ENCODE measurements at regions not wholly inside any gene's neighbourhood (a gene's known extent, or its start where the extent isn't known, plus 50 kb on each side); places are given as distances from the start of the nearest gene placed in this dataset.
"Not testable (repeated sequence)": the region's sequence is repeated elsewhere in the genome, so short reads cannot be mapped to it uniquely, and the experiment has no call there.

DNA sequence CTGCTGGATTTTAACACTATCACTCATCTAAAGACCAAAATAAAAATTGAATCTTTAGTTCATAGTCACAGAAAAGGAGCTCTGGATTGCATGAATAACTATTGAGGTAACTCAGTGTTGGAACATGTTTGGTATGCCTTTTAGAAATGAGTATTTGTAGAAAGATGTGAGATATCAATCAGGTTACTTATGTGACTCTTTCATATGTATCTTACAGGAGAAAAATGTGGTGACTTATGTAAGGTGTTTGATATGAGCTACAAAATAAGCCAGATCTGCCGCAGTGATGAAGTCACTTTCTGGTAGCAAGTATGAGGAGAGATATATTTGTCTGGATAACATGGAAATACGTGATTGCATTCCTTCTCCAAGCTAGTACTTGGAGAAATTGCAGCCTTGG lies 1653.3 kb upstream of the PCDH7 start:
- Histone ChIP-seq H3K4me1 (ENCODE audit: insufficient read depth, low read length) (no peaks in the 10 kb centered on the region; the same call in none of the 2 replicates), H3K27me3 (ENCODE audit: insufficient read depth, low read length) (no peaks in the 10 kb centered on the region), H3K9me3 (ENCODE audit: insufficient read depth, low read depth, low read length) (no peaks in the 10 kb centered on the region), H3K36me3 (ENCODE audit: insufficient read depth, low read depth, low read length) (no peaks in the 10 kb centered on the region), H3K4me3 (ENCODE audit: low read length) (no peak overlapping the region), H3K27ac (ENCODE audit: low read length) (no peak overlapping the region), H3K9ac (ENCODE audit: low read depth, low read length) (no peak overlapping the region)

DNA sequence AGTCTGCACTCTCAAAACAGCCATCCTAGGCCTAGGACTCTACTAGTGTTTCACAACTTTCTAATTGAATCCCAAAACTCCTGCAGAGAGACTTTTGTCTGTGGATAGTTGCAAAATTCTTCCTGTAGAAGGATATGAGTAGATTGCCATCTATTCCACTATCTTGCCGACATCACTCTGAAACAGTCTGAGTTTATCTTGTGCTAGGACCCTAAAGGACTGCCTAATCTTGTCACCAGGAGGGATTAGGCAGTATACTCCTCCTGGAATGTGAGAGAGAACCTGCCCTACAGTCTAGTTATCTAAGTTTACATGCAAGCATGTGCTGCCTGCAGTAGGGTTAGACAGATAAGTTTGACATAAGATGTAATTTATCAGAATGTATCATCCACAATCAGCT lies 1646.6 kb upstream of the PCDH7 start:
- Histone ChIP-seq H3K4me1 (ENCODE audit: insufficient read depth, low read length) (no peaks in the 10 kb centered on the region; the same call in none of the 2 replicates), H3K36me3 (ENCODE audit: insufficient read depth, low read depth, low read length) (no peaks in the 10 kb centered on the region), H3K27ac (ENCODE audit: low read length) (no peak overlapping the region), H3K4me3 (ENCODE audit: low read length) (no peak overlapping the region), H3K9ac (ENCODE audit: low read depth, low read length) (no peak overlapping the region), H3K27me3 (ENCODE audit: insufficient read depth, low read length) (no peaks in the 10 kb centered on the region), H3K9me3 (ENCODE audit: insufficient read depth, low read depth, low read length) (no peaks in the 10 kb centered on the region; the same call in 1 of the 2 replicates)

GRCh38 chr4:29075366-29075765 lies 1644.8 kb upstream of the PCDH7 start:
- H3K9ac ChIP-seq (ENCODE audit: low read depth, low read length) = no peak overlapping the region
- no peaks in the 10 kb centered on the region for H3K27me3 ChIP-seq (ENCODE audit: insufficient read depth, low read length)
- H3K9me3 ChIP-seq (ENCODE audit: insufficient read depth, low read depth, low read length) = no peaks in the 10 kb centered on the region; the same call in 1 of the 2 replicates
- no peaks in the 10 kb centered on the region; the same call in none of the 2 replicates for H3K4me1 ChIP-seq (ENCODE audit: insufficient read depth, low read length)
- H3K4me3 ChIP-seq (ENCODE audit: low read length) = no peak overlapping the region
- H3K27ac ChIP-seq (ENCODE audit: low read length) = no peak overlapping the region
- H3K36me3 ChIP-seq (ENCODE audit: insufficient read depth, low read depth, low read length) = no peaks in the 10 kb centered on the region

DNA sequence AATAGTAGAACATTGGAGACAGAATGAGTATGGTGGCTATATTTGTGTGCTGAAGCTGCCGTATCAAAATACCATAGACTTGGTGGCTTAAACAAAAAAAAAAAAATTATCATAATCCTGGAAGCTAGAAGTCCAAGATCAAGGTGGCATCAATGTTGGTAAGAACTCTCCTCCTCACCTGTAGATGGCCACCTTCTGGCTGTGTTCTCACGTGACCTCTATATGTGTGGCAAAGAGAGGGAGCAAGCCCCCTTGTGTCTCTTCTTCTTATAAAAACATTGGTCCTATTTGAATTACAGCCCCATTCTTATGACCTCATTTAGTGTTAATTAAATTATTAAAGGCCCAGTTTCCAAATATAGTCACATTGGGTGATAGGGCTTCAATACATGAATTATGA lies 1640.9 kb upstream of the PCDH7 start:
- H3K9ac ChIP-seq (ENCODE audit: low read depth, low read length) = no peak overlapping the region
- H3K27me3 ChIP-seq (ENCODE audit: insufficient read depth, low read length) = no peaks in the 10 kb centered on the region
- H3K36me3 ChIP-seq (ENCODE audit: insufficient read depth, low read depth, low read length) = no peaks in the 10 kb centered on the region
- H3K9me3 ChIP-seq (ENCODE audit: insufficient read depth, low read depth, low read length) = no peaks in the 10 kb centered on the region
- no peak overlapping the region for H3K4me3 ChIP-seq (ENCODE audit: low read length)
- H3K4me1 ChIP-seq (ENCODE audit: insufficient read depth, low read length) = no peaks in the 10 kb centered on the region
- no peak overlapping the region for H3K27ac ChIP-seq (ENCODE audit: low read length)

GRCh38 chr4:29081234-29081955 lies 1638.8 kb upstream of the PCDH7 start:
- H3K4me3 ChIP-seq (ENCODE audit: low read length) = no peak overlapping the region
- no peaks in the 10 kb centered on the region for H3K9me3 ChIP-seq (ENCODE audit: insufficient read depth, low read depth, low read length)
- H3K4me1 ChIP-seq (ENCODE audit: insufficient read depth, low read length) = no peaks in the 10 kb centered on the region
- no peak overlapping the region for H3K27ac ChIP-seq (ENCODE audit: low read length)
- H3K27me3 ChIP-seq (ENCODE audit: insufficient read depth, low read length) = no peaks in the 10 kb centered on the region
- H3K36me3 ChIP-seq (ENCODE audit: insufficient read depth, low read depth, low read length) = no peaks in the 10 kb centered on the region
- no peak overlapping the region for H3K9ac ChIP-seq (ENCODE audit: low read depth, low read length)

DNA sequence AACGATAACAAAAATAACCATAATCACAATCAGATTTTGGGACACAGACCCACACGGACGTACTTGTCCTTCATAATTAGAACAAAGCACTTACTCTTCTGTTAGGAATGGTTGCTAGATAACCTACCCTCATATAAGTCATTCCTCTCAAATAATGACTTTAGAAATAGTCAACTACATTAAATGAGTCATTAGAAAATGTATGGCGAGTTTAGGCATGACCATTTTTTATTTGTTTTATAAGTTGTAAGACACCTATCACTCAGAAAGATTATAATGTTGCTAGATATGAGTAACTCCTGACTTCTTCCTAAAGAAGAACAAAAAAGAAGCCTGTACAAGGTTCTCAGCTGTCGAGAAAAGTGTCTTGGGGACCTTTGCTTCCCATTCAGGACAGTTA lies 1637.5 kb upstream of the PCDH7 start:
- Histone ChIP-seq H3K4me1 (ENCODE audit: insufficient read depth, low read length) (no peaks in the 10 kb centered on the region), H3K27ac (ENCODE audit: low read length) (no peak overlapping the region), H3K9me3 (ENCODE audit: insufficient read depth, low read depth, low read length) (no peaks in the 10 kb centered on the region), H3K9ac (ENCODE audit: low read depth, low read length) (no peak overlapping the region), H3K27me3 (ENCODE audit: insufficient read depth, low read length) (no peaks in the 10 kb centered on the region), H3K4me3 (ENCODE audit: low read length) (no peak overlapping the region), H3K36me3 (ENCODE audit: insufficient read depth, low read depth, low read length) (no peaks in the 10 kb centered on the region)

- H3K4me1 ChIP-seq (ENCODE audit: insufficient read depth, low read length) = no peaks in the 10 kb centered on the region
- no peaks in the 10 kb centered on the region for H3K36me3 ChIP-seq (ENCODE audit: insufficient read depth, low read depth, low read length)
- no peak overlapping the region for H3K27ac ChIP-seq (ENCODE audit: low read length)
- no peaks in the 10 kb centered on the region for H3K9me3 ChIP-seq (ENCODE audit: insufficient read depth, low read depth, low read length)
- no peak overlapping the region for H3K9ac ChIP-seq (ENCODE audit: low read depth, low read length)
- H3K27me3 ChIP-seq (ENCODE audit: insufficient read depth, low read length) = no peaks in the 10 kb centered on the region
- no peak overlapping the region for H3K4me3 ChIP-seq (ENCODE audit: low read length)
Measured at GRCh38 chr4:29085748-29086147, 1634.4 kb upstream of the PCDH7 start.

GRCh38 chr4:29104694-29105093 lies 1615.5 kb upstream of the PCDH7 start:
- no peak overlapping the region for H3K4me3 ChIP-seq (ENCODE audit: low read length)
- no peak overlapping the region for H3K9ac ChIP-seq (ENCODE audit: low read depth, low read length)
- no peaks in the 10 kb centered on the region for H3K27me3 ChIP-seq (ENCODE audit: insufficient read depth, low read length)
- H3K4me1 ChIP-seq (ENCODE audit: insufficient read depth, low read length) = no peaks in the 10 kb centered on the region
- no peaks in the 10 kb centered on the region for H3K9me3 ChIP-seq (ENCODE audit: insufficient read depth, low read depth, low read length)
- H3K36me3 ChIP-seq (ENCODE audit: insufficient read depth, low read depth, low read length) = no peaks in the 10 kb centered on the region
- H3K27ac ChIP-seq (ENCODE audit: low read length) = no peak overlapping the region

GRCh38 chr4:29113960-29114359 lies 1606.2 kb upstream of the PCDH7 start:
- Histone ChIP-seq H3K9me3 (ENCODE audit: insufficient read depth, low read depth, low read length) (no peaks in the 10 kb centered on the region), H3K36me3 (ENCODE audit: insufficient read depth, low read depth, low read length) (no peaks in the 10 kb centered on the region), H3K4me1 (ENCODE audit: insufficient read depth, low read length) (no peaks in the 10 kb centered on the region), H3K27ac (ENCODE audit: low read length) (no peak overlapping the region), H3K27me3 (ENCODE audit: insufficient read depth, low read length) (no peaks in the 10 kb centered on the region), H3K9ac (ENCODE audit: low read depth, low read length) (no peak overlapping the region), H3K4me3 (ENCODE audit: low read length) (no peak overlapping the region)

DNA sequence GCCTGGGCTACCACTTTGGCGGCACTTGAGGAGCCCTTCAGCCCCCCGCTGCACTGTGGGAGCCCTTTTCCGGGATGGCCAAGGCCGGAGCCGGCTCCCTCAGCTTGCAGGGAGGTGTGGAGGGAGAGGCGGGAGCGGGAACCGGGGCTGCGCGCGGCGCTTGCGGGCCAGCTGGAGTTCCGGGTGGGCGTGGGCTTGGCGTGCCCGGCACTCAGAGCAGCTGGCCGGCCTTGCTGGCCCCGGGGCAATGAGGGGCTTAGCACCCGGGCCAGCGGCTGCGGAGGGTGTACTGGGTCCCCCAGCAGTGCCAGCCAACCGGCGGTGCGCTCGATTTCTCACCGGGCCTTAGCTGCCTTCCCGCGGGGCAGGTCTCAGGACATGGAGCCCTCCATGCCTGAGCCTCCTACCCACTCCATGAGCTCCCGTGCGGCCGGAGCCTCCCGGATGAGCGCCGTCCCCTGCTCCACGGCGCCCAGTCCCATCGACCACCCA lies 1602.9 kb upstream of the PCDH7 start:
- H3K27ac ChIP-seq (ENCODE audit: low read length); H3K9me3 ChIP-seq (ENCODE audit: insufficient read depth, low read depth, low read length): not testable (repeated sequence)

GRCh38 chr4:29121586-29121985 lies 1598.6 kb upstream of the PCDH7 start:
- Histone ChIP-seq H3K9me3 (ENCODE audit: insufficient read depth, low read depth, low read length) (no peaks in the 10 kb centered on the region), H3K4me3 (ENCODE audit: low read length) (no peak overlapping the region), H3K36me3 (ENCODE audit: insufficient read depth, low read depth, low read length) (no peaks in the 10 kb centered on the region), H3K4me1 (ENCODE audit: insufficient read depth, low read length) (no peaks in the 10 kb centered on the region), H3K9ac (ENCODE audit: low read depth, low read length) (no peak overlapping the region), H3K27me3 (ENCODE audit: insufficient read depth, low read length) (no peaks in the 10 kb centered on the region), H3K27ac (ENCODE audit: low read length) (no peak overlapping the region)

More for the DNA sequence above, 1602.9 kb upstream of the PCDH7 start:
- H3K27me3 ChIP-seq (ENCODE audit: insufficient read depth, low read length); H3K36me3 ChIP-seq (ENCODE audit: insufficient read depth, low read depth, low read length); H3K9ac ChIP-seq (ENCODE audit: low read depth, low read length); H3K4me1 ChIP-seq (ENCODE audit: insufficient read depth, low read length); H3K4me3 ChIP-seq (ENCODE audit: low read length): not testable (repeated sequence)

DNA sequence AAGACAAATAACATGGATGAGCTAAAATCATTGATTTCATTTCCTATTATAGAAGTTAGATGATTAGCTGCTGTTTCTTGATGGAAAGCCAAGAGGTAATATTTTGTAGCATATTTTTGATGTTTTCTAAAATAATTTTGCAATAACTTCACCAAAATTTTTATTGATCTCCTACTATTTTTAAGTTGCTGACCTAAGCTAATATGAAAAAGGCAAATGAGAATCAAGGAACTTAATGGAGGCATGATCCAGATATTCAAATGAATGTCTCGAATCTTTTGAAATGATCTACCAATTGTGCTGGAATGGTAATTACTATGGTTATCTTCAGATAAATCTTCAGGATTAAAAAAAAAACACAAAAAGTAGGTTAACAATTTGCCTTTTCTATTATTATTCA lies 1591.4 kb upstream of the PCDH7 start:
- H3K4me3 ChIP-seq (ENCODE audit: low read length) = no peak overlapping the region
- H3K9me3 ChIP-seq (ENCODE audit: insufficient read depth, low read depth, low read length) = no peaks in the 10 kb centered on the region
- no peaks in the 10 kb centered on the region for H3K27me3 ChIP-seq (ENCODE audit: insufficient read depth, low read length)
- H3K4me1 ChIP-seq (ENCODE audit: insufficient read depth, low read length) = no peaks in the 10 kb centered on the region
- H3K36me3 ChIP-seq (ENCODE audit: insufficient read depth, low read depth, low read length) = no peaks in the 10 kb centered on the region
- no peak overlapping the region for H3K9ac ChIP-seq (ENCODE audit: low read depth, low read length)
- no peak overlapping the region for H3K27ac ChIP-seq (ENCODE audit: low read length)

Data from iPS-20b (cell line).